Activated CD8-positive, alpha-beta T cell treated with anti-CD3 and anti-CD28 coated beads, Interleukin-2, amount 10 ng/mL, durations not matched to agents 7 days and 5 days (primary cell): ENCODE measurements at regions not wholly inside any gene's neighbourhood (a gene's known extent, or its start where the extent isn't known, plus 50 kb on each side); places are given as distances from the start of the nearest gene placed in this dataset.

Source experiments
- ATAC-seq: fragments of 150-1000 bp; cut with Tn5 transposase; one replicate; pipeline ENCODE4 v1.10.0; 2021; ENCODE audit warnings: moderate library complexity
- CTCF ChIA-PET: fragments of 350-600 bp; sonication (Branson Sonifier 250); formaldehyde crosslinking; loops from one replicate; lab custom pipeline; 2021; ENCODE audit warnings: antibody characterized with exemption; lab: Charles Lee
- POLR2A ChIA-PET: fragments of 350-600 bp; sonication (Branson Sonifier 250); formaldehyde crosslinking; loops from one replicate; lab custom pipeline; 2021; ENCODE audit warnings: antibody characterized with exemption; lab: Charles Lee
- DNase-seq: peaks from one replicate; pipeline ENCODE4 v3.0.0-alpha.2; 2020
- H3K27ac Mint-ChIP-seq: one replicate; pipeline ENCODE4 v1.8.0; 2021; ENCODE audit warnings: mild to moderate bottlenecking, mixed read lengths
- H3K27me3 Mint-ChIP-seq: one replicate; pipeline ENCODE4 v1.8.0; 2021; ENCODE audit warnings: low read depth, mixed read lengths
- H3K36me3 Mint-ChIP-seq: one replicate; pipeline ENCODE4 v1.8.0; 2021; ENCODE audit warnings: low read depth, mixed read lengths
- H3K4me1 Mint-ChIP-seq: one replicate; pipeline ENCODE4 v1.8.0; 2021; ENCODE audit warnings: low read depth, mixed read lengths
- H3K4me3 Mint-ChIP-seq: one replicate; pipeline ENCODE4 v1.8.0; 2021; ENCODE audit warnings: mild to moderate bottlenecking, mixed read lengths
- H3K9me3 Mint-ChIP-seq: one replicate; pipeline ENCODE4 v1.8.0; 2022; ENCODE audit warnings: mixed read lengths; ENCODE audit not compliant: insufficient read depth

DNA sequence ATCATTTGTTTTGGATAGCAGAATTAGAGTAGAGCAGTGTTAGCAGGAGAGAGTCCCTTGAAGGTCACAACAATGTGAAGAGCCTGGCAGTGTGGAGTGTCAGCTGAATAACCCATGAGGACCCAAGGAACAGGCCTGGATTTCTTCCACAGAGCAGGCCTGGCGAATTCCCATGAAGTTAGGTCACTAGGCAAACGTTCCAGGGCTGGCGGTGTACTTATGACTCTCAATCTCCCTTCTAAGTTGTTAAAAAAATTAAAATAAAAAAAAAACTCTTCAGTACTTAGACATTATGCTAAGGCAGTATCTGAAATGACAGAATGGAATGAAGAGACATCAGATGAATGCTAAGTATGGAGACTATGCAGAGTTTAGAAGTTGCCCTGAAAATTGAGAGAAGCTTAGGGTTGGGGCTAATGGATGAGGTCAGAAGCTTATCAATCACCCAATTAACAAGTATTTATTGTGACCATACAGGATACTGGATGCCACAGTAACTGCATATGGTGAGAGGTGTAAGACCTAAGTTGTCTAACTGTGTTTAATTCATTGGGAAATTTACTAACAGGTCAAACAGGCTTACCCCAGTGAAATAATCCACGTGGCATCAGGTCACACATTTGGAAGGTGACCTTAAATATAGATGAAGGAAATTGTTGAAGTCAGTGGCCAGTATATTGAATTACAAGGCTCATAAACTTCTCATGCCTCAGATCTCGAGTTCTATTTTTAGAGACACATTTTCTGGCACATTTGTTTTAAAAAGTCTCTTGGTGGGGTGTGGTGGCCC lies 126.2 kb upstream of the NRP1 start:
- Mint-ChIP-seq H3K36me3 (no peaks in the 10 kb centered on the region), H3K4me3 (no peak overlapping the region), H3K9me3 (no peaks in the 10 kb centered on the region), H3K4me1 (no peaks in the 10 kb centered on the region), H3K27me3 (no peaks in the 10 kb centered on the region), H3K27ac (no peak overlapping the region)
- no peak for ATAC-seq
- ChIA-PET CTCF (no interaction called here), POLR2A (no interaction called here)
- no peak for DNase-seq

DNA sequence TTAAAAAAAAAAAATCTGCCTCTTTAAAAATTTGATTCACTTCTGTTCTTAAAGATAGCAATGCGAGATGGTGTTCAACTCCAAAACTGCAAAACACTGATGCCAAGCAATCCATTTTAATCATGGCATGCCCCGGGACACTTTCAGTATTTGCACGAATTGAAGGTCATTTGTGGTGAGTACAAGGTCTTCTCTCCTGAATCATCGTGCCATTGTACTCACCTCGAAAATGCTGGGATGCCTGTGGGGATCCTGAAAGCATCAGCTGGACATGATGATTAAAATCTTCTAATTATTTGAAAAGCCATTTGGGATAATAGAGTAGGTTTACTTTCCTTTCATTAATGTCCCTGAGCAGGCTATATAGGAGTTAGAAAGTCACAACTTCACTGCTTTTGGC lies 125.1 kb upstream of the NRP1 start:
- H3K27me3 Mint-ChIP-seq = no peaks in the 10 kb centered on the region
- ChIA-PET CTCF (no interaction called here), POLR2A (no interaction called here)
- no peak overlapping the region for H3K4me3 Mint-ChIP-seq
- H3K4me1 Mint-ChIP-seq = no peaks in the 10 kb centered on the region
- H3K9me3 Mint-ChIP-seq = no peaks in the 10 kb centered on the region
- no peaks in the 10 kb centered on the region for H3K36me3 Mint-ChIP-seq
- ATAC-seq = no peak
- H3K27ac Mint-ChIP-seq = no peak overlapping the region
- DNase-seq = no peak

- no peaks in the 10 kb centered on the region for H3K9me3 Mint-ChIP-seq
- ATAC-seq (no peak), DNase-seq (no peak)
- H3K36me3 Mint-ChIP-seq = no peaks in the 10 kb centered on the region
- no peak overlapping the region for H3K27ac Mint-ChIP-seq
- POLR2A ChIA-PET = no interaction called here
- no peak overlapping the region for H3K4me3 Mint-ChIP-seq
- H3K27me3 Mint-ChIP-seq = peaks cover 3% of the 10 kb centered on the region
- CTCF ChIA-PET = no interaction called here
- H3K4me1 Mint-ChIP-seq = no peaks in the 10 kb centered on the region
Observed at GRCh38 chr10:33455029-33455428, 120.6 kb upstream of the NRP1 start.

DNA sequence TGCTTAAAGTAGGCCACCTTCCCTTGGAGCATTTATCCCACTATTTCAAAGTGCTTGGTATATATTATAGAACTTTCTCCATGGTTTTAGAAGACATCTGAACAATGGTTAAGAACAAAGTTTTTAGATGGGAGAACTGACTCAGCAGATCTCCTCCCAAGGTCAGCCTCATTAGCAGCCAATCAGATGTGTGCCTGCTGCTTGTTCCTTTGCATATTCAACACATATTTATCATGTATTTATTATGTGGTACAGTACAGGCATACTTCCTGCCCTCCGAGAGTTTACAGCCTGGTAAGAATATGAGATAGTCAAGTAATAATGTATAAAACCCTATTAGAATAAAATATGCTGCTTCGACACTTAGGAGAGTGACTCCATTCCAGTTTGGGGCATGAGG lies 120.1 kb upstream of the NRP1 start:
- no peaks in the 10 kb centered on the region for H3K9me3 Mint-ChIP-seq
- CTCF ChIA-PET = no interaction called here

GRCh38 chr10:33453081-33454025 lies 118.9 kb upstream of the NRP1 start:
- Mint-ChIP-seq H3K36me3 (no peaks in the 10 kb centered on the region), H3K27me3 (peaks cover 3% of the 10 kb centered on the region), H3K27ac (no peak overlapping the region), H3K4me3 (no peak overlapping the region), H3K9me3 (no peaks in the 10 kb centered on the region), H3K4me1 (no peaks in the 10 kb centered on the region)
- no peak for ATAC-seq
- CTCF ChIA-PET = no interaction called here
- DNase-seq = no peak
- POLR2A ChIA-PET = interaction anchor here (0.8 kb wide), 1 partner anchor 676 kb away, joined by 3 read pairs; no protein-coding TSS in a partner anchor

More for the DNA sequence above, 120.1 kb upstream of the NRP1 start:
- peaks cover 3% of the 10 kb centered on the region for H3K27me3 Mint-ChIP-seq
- POLR2A ChIA-PET = no interaction called here
- no peak overlapping the region for H3K27ac Mint-ChIP-seq
- ATAC-seq (no peak), DNase-seq (no peak)
- no peaks in the 10 kb centered on the region for H3K36me3 Mint-ChIP-seq
- no peak overlapping the region for H3K4me3 Mint-ChIP-seq
- H3K4me1 Mint-ChIP-seq = no peaks in the 10 kb centered on the region

DNA sequence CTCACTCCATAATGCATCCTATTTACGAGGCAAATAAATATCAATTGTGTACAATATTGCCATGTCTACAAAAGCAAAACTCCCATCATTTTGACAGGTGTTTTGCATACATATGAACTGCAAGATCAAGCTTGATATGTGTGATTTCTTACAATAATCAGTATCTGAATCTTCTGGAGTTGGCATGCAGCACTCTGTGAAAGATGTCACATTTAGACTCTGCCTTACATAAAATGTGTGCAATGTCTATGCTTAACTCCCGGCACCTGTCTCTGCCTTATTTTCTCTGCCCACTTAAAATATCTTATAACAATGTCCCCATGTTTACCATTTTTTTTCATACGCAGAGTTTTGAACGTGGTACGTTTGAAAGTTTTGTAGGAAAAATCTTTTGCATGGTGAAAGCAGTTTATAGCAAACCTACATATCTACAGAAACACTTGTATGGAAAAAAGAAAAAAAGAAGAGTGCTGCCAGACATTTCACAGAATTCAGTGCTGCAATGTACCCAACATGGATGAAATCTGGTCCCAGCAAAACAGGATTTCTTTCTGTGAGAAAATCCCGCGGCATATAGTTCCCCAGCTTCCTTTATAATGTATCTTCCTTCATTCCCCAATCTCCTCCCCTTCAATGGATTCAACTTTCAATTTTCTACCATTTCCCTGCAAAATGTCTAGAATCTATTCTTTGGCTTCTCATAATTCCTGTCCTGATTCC lies 114.1 kb upstream of the NRP1 start:
- Mint-ChIP-seq H3K4me1 (no peaks in the 10 kb centered on the region), H3K4me3 (no peak overlapping the region), H3K27ac (no peak overlapping the region), H3K27me3 (peaks cover 3% of the 10 kb centered on the region), H3K9me3 (no peaks in the 10 kb centered on the region), H3K36me3 (no peaks in the 10 kb centered on the region)
- ChIA-PET CTCF (no interaction called here), POLR2A (no interaction called here)
- no peak for ATAC-seq
- DNase-seq = no peak

DNA sequence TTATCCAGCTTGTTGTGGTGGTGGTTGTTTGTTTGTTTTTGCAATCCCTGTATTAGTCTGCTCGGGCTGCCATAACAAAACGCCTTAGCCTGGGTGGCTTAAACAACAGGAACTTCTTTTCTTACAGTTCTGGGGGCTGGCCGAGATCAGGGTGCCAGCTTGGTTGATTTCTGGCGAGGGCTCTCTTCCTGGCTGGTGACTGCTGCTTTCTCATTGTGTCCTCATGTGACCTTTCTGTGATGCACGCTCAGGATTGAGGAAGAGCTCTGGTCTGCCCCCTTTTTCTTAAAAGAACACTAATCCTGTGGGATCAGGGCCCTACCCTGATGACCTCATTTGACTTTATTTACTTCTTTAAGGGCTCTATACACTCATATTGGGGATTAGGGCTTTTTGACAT lies 107.1 kb upstream of the NRP1 start:
- no peak overlapping the region for H3K27ac Mint-ChIP-seq
- no peaks in the 10 kb centered on the region for H3K36me3 Mint-ChIP-seq
- DNase-seq (no peak), ATAC-seq (no peak)
- H3K27me3 Mint-ChIP-seq = peaks cover 2% of the 10 kb centered on the region
- no peaks in the 10 kb centered on the region for H3K4me1 Mint-ChIP-seq
- H3K4me3 Mint-ChIP-seq = no peak overlapping the region
- ChIA-PET CTCF (no interaction called here), POLR2A (no interaction called here)
- no peaks in the 10 kb centered on the region for H3K9me3 Mint-ChIP-seq

DNA sequence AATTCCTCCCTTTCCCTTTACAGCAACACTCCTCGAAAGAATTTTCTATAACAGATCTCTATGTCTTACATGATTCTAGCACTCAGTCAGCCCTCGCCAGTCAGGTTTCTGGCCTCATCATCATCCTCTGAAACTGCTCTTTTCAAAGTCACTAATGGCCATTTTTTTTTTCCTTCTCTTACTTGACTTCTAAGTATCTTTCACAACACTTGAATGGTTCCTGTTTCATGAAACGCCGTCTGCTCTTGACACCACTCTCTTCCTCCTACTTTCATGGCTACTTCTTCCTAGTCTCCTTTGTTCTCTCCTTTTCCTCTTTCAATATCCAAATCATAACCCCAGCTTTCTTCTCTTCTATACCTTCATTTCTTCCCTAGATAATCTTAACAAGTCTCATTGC lies 100.5 kb upstream of the NRP1 start:
- H3K4me1 Mint-ChIP-seq = no peaks in the 10 kb centered on the region
- H3K27ac Mint-ChIP-seq = no peak overlapping the region
- CTCF ChIA-PET = no interaction called here
- H3K36me3 Mint-ChIP-seq = no peaks in the 10 kb centered on the region
- DNase-seq = no peak
- no peak overlapping the region for H3K4me3 Mint-ChIP-seq
- no peak for ATAC-seq
- H3K27me3 Mint-ChIP-seq = peaks cover 6% of the 10 kb centered on the region
- no peaks in the 10 kb centered on the region for H3K9me3 Mint-ChIP-seq
- POLR2A ChIA-PET = no interaction called here

GRCh38 chr10:33428682-33429081 lies 94.2 kb upstream of the NRP1 start:
- peaks cover 12% of the 10 kb centered on the region for H3K27me3 Mint-ChIP-seq
- ChIA-PET CTCF (no interaction called here), POLR2A (no interaction called here)

GRCh38 chr10:33423154-33423529 lies 88.7 kb upstream of the NRP1 start:
- POLR2A ChIA-PET = no interaction called here
- H3K36me3 Mint-ChIP-seq = no peaks in the 10 kb centered on the region
- no peak for ATAC-seq

More at GRCh38 chr10:33428682-33429081, 94.2 kb upstream of the NRP1 start:
- Mint-ChIP-seq H3K27ac (no peak overlapping the region), H3K36me3 (no peaks in the 10 kb centered on the region), H3K4me3 (no peak overlapping the region), H3K4me1 (no peaks in the 10 kb centered on the region), H3K9me3 (no peaks in the 10 kb centered on the region)
- DNase-seq = no peak
- no peak for ATAC-seq

GRCh38 chr10:33422471-33423153 lies 88.1 kb upstream of the NRP1 start:
- DNase-seq = no peak
- ChIA-PET POLR2A (no interaction called here), CTCF (no interaction called here)

More at GRCh38 chr10:33423154-33423529, 88.7 kb upstream of the NRP1 start:
- H3K4me1 Mint-ChIP-seq = no peaks in the 10 kb centered on the region
- no peak overlapping the region for H3K4me3 Mint-ChIP-seq
- peaks cover 9% of the 10 kb centered on the region for H3K27me3 Mint-ChIP-seq
- DNase-seq = no peak
- H3K9me3 Mint-ChIP-seq = no peaks in the 10 kb centered on the region
- CTCF ChIA-PET = no interaction called here
- H3K27ac Mint-ChIP-seq = no peak overlapping the region

More at GRCh38 chr10:33422471-33423153, 88.1 kb upstream of the NRP1 start:
- no peak for ATAC-seq
- H3K4me1 Mint-ChIP-seq = no peaks in the 10 kb centered on the region
- peaks cover 6% of the 10 kb centered on the region for H3K27me3 Mint-ChIP-seq
- no peaks in the 10 kb centered on the region for H3K9me3 Mint-ChIP-seq
- no peak overlapping the region for H3K4me3 Mint-ChIP-seq
- H3K27ac Mint-ChIP-seq = no peak overlapping the region
- H3K36me3 Mint-ChIP-seq = no peaks in the 10 kb centered on the region
